Mesenchymal stem cell (in vitro differentiated cells and primary cell): ENCODE measurements at regions not wholly inside any gene's neighbourhood (a gene's known extent, or its start where the extent isn't known, plus 50 kb on each side); places are given as distances from the start of the nearest gene placed in this dataset.
A peak's percentile ranks its signal among the peaks of the same experiment; 100 is the strongest.

ENCODE experiments used
- DNase-seq: peaks from one replicate; pipeline ENCODE4 v3.0.0-alpha.2; 2013
- H2AFZ ChIP-seq: one replicate; pipeline ENCODE4 v1.6.1; 2013; ENCODE audit warnings: low read depth, mild to moderate bottlenecking, control low read depth, inconsistent platforms, low read length, moderate library complexity
- H2AK5ac ChIP-seq: 2 replicates; pipeline ENCODE4 v1.6.1; 2013; ENCODE audit warnings: low read length, moderate library complexity, mild to moderate bottlenecking, inconsistent platforms; ENCODE audit not compliant: severe bottlenecking
- H2BK120ac ChIP-seq: one replicate; pipeline ENCODE4 v1.6.1; 2013; ENCODE audit warnings: low read depth, mild to moderate bottlenecking, inconsistent platforms, low read length, moderate library complexity
- H2BK12ac ChIP-seq, 2 experiments: one replicate each; pipeline ENCODE4 v1.6.1; 2013; ENCODE audit warnings: inconsistent platforms in 2 of 2, low read length in 2 of 2, mild to moderate bottlenecking in 2 of 2, moderate library complexity in 2 of 2, control low read depth in 1 of 2
- H2BK15ac ChIP-seq: one replicate; pipeline ENCODE4 v1.6.1; 2013; ENCODE audit warnings: mild to moderate bottlenecking, low read depth, inconsistent platforms; ENCODE audit not compliant: poor library complexity, severe bottlenecking
- H2BK5ac ChIP-seq: 2 replicates; pipeline ENCODE4 v1.6.1; 2013; ENCODE audit warnings: low read depth, mild to moderate bottlenecking, low read length, control low read depth, inconsistent platforms; ENCODE audit not compliant: poor library complexity, severe bottlenecking
- H3K14ac ChIP-seq, 2 experiments: one replicate each; pipeline ENCODE4 v1.6.1; 2013; ENCODE audit warnings: inconsistent platforms in 2 of 2, low read length in 2 of 2, control low read depth in 1 of 2, mild to moderate bottlenecking in 1 of 2, moderate library complexity in 1 of 2
- H3K18ac ChIP-seq, 2 experiments: one replicate each; pipeline ENCODE4 v1.6.1; 2013; ENCODE audit warnings: inconsistent platforms in 2 of 2, low read length in 2 of 2, control low read depth in 1 of 2, low read depth in 1 of 2, mild to moderate bottlenecking in 1 of 2
- H3K23ac ChIP-seq, 2 experiments: one replicate each; pipeline ENCODE4 v1.6.1; 2013; ENCODE audit warnings: inconsistent platforms in 2 of 2, low read length in 2 of 2, mild to moderate bottlenecking in 2 of 2, moderate library complexity in 2 of 2, control low read depth in 1 of 2
- H3K27ac ChIP-seq: 2 replicates; pipeline ENCODE4 v1.5.1; 2013; ENCODE audit warnings: mild to moderate bottlenecking, moderate library complexity, low read length, control low read depth, inconsistent platforms; ENCODE audit not compliant: poor library complexity, severe bottlenecking
- H3K27me3 ChIP-seq, 2 experiments: 2 replicates each; pipeline versions ENCODE4 v1.6.1 to v1.7.0; 2013; ENCODE audit warnings: low read length in 2 of 2, mild to moderate bottlenecking in 2 of 2, moderate library complexity in 2 of 2, control low read depth in 1 of 2, inconsistent platforms in 1 of 2; ENCODE audit not compliant: control insufficient read depth in 1 of 2, insufficient read depth in 1 of 2
- H3K36me3 ChIP-seq, 2 experiments: 2 replicates each; pipeline versions ENCODE4 v1.6.1 to v1.7.0; 2013; ENCODE audit warnings: low read length in 2 of 2, control low read depth in 1 of 2, inconsistent platforms in 1 of 2, low read depth in 1 of 2, mild to moderate bottlenecking in 1 of 2; ENCODE audit not compliant: insufficient read depth in 2 of 2, control insufficient read depth in 1 of 2
- H3K4ac ChIP-seq, 2 experiments: one replicate each; pipeline ENCODE4 v1.6.1; 2013; ENCODE audit warnings: inconsistent platforms in 2 of 2, low read length in 2 of 2, mild to moderate bottlenecking in 2 of 2, moderate library complexity in 2 of 2, control low read depth in 1 of 2, low read depth in 1 of 2
- H3K4me1 ChIP-seq: 2 replicates; pipeline ENCODE4 v1.6.1; 2013; ENCODE audit warnings: low read depth, low read length, control low read depth; ENCODE audit not compliant: control insufficient read depth, insufficient read depth
- H3K4me2 ChIP-seq: 2 replicates; pipeline ENCODE4 v1.6.1; 2013; ENCODE audit warnings: low read length, mild to moderate bottlenecking, inconsistent platforms; ENCODE audit not compliant: poor library complexity, severe bottlenecking
- H3K4me3 ChIP-seq, 2 experiments: 2 replicates each; pipeline versions ENCODE4 v1.5.1 to v1.7.0; 2013; ENCODE audit warnings: low read length in 2 of 2, mild to moderate bottlenecking in 2 of 2, control low read depth in 1 of 2, low read depth in 1 of 2; ENCODE audit not compliant: insufficient read depth in 1 of 2
- H3K79me1 ChIP-seq: replicated peaks from 2 replicates; pipeline ENCODE4 v1.6.1; 2013; ENCODE audit warnings: mild to moderate bottlenecking, control low read depth, low read length, inconsistent platforms; ENCODE audit not compliant: poor library complexity, severe bottlenecking
- H3K9ac ChIP-seq: 2 replicates; pipeline ENCODE4 v1.7.0; 2013; ENCODE audit warnings: mild to moderate bottlenecking, low read length, moderate library complexity
- H3K9me3 ChIP-seq: 2 replicates; pipeline ENCODE4 v1.7.0; 2013; ENCODE audit warnings: mild to moderate bottlenecking, low read length; ENCODE audit not compliant: control insufficient read depth
- H4K8ac ChIP-seq: one replicate; pipeline ENCODE4 v1.6.1; 2013; ENCODE audit warnings: inconsistent platforms, mild to moderate bottlenecking, low read length, moderate library complexity
- H4K91ac ChIP-seq: one replicate; pipeline ENCODE4 v1.6.1; 2013; ENCODE audit warnings: mild to moderate bottlenecking, low read length, inconsistent platforms
- WGBS: methylation state at CpG from one replicate; pipeline ENCODE4 v1.1.7; 2013; ENCODE audit warnings: mixed read lengths; 5-methylcytosine and 5-hydroxymethylcytosine counted together

- H3K4me1 ChIP-seq = no peaks in the 10 kb centered on the region
- H3K36me3 ChIP-seq = no peaks in the 10 kb centered on the region
- no peaks in the 10 kb centered on the region for H3K27me3 ChIP-seq
- no peak overlapping the region for H3K4ac ChIP-seq
- WGBS = 97% methylated on average over 2 of the region's 4 CpGs
- no peak overlapping the region for H2AFZ ChIP-seq
- H2BK15ac ChIP-seq = no peak overlapping the region
- H3K4me3 ChIP-seq = no peak overlapping the region
- H2BK12ac ChIP-seq = no peak overlapping the region
- H2AK5ac ChIP-seq = no peak overlapping the region
- no peak overlapping the region for H4K91ac ChIP-seq
- no peak for DNase-seq
- no peak overlapping the region for H3K9ac ChIP-seq
- H3K4me2 ChIP-seq = no peak overlapping the region
- no peak overlapping the region for H3K23ac ChIP-seq
- no peaks in the 10 kb centered on the region for H3K79me1 ChIP-seq
- no peaks in the 10 kb centered on the region for H3K9me3 ChIP-seq
- no peak overlapping the region for H3K18ac ChIP-seq
- H2BK120ac ChIP-seq = no peak overlapping the region
- H3K27ac ChIP-seq = no peak overlapping the region
- H4K8ac ChIP-seq = no peak overlapping the region
- H2BK5ac ChIP-seq = no peak overlapping the region
- H3K14ac ChIP-seq = no peak overlapping the region
These were observed 356.2 kb upstream of the SALL1 start for GRCh38 chr16:51507286-51507685.

- DNase-seq = peak; percentile 57
- Histone ChIP-seq H3K23ac (no peak overlapping the region), H3K9ac (no peak overlapping the region), H2BK5ac (no peak overlapping the region), H2BK12ac (no peak overlapping the region), H3K4ac (no peak overlapping the region), H2AFZ (no peak overlapping the region), H3K14ac (no peak overlapping the region), H3K9me3 (no peaks in the 10 kb centered on the region), H3K79me1 (no peaks in the 10 kb centered on the region), H2BK120ac (no peak overlapping the region), H3K4me1 (no peaks in the 10 kb centered on the region), H3K27me3 (no peaks in the 10 kb centered on the region), H2AK5ac (no peak overlapping the region), H4K91ac (no peak overlapping the region), H3K36me3 (no peaks in the 10 kb centered on the region), H3K27ac (no peak overlapping the region), H3K4me3 (no peak overlapping the region), H4K8ac (no peak overlapping the region), H3K18ac (no peak overlapping the region), H2BK15ac (no peak overlapping the region), H3K4me2 (no peak overlapping the region)
- 0% methylated on average over 1 of the region's 1 CpG for WGBS
These were observed 349.2 kb upstream of the SALL1 start for GRCh38 chr16:51500306-51500705.

GRCh38 chr16:51497541-51498211, 346.6 kb upstream of the SALL1 start:
- Histone ChIP-seq H3K27me3 (no peaks in the 10 kb centered on the region), H3K4me1 (no peaks in the 10 kb centered on the region), H3K36me3 (no peaks in the 10 kb centered on the region), H2AFZ (no peak overlapping the region), H3K4me3 (no peak overlapping the region), H4K8ac (no peak overlapping the region), H2BK15ac (no peak overlapping the region), H2BK5ac (no peak overlapping the region), H2BK120ac (no peak overlapping the region), H3K9ac (no peak overlapping the region), H3K18ac (no peak overlapping the region), H3K23ac (no peak overlapping the region), H3K79me1 (no peaks in the 10 kb centered on the region), H3K4ac (no peak overlapping the region), H3K4me2 (no peak overlapping the region), H3K14ac (no peak overlapping the region), H3K27ac (no peak overlapping the region), H2BK12ac (no peak overlapping the region), H2AK5ac (no peak overlapping the region), H4K91ac (no peak overlapping the region), H3K9me3 (no peaks in the 10 kb centered on the region)
- 71% methylated on average over 1 of the region's 2 CpGs for WGBS
- no peak for DNase-seq

DNA sequence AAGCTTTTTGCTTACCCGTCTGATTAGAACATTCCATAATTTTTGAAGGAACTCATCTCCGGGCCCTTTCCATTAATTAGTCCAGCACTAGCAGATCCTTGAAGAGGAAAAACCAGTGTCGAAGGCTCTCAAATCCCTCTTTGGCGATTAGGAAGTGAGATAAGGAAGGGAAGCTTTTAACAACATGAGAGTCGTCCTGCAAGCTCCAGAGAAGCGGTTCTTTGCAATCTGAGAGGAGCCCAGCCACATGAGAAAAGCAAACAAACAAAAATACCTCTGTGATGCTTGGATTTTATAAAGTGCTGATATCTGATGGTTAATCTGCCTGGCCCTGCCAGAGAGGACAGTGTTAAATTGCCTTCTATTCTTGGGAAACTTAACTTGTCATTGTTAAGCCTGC, 339.8 kb upstream of the SALL1 start:
- no peak overlapping the region for H2AK5ac ChIP-seq
- peak; percentile 5 for DNase-seq
- no peak overlapping the region for H3K23ac ChIP-seq
- H3K27ac ChIP-seq = no peak overlapping the region
- no peak overlapping the region for H3K4ac ChIP-seq
- H3K4me2 ChIP-seq = no peak overlapping the region
- H3K9me3 ChIP-seq = peaks cover 1% of the 10 kb centered on the region
- H2BK15ac ChIP-seq = no peak overlapping the region
- H4K91ac ChIP-seq = no peak overlapping the region
- H3K14ac ChIP-seq = no peak overlapping the region
- H3K36me3 ChIP-seq = no peaks in the 10 kb centered on the region
- H3K4me3 ChIP-seq = no peak overlapping the region
- H3K9ac ChIP-seq = no peak overlapping the region
- H4K8ac ChIP-seq = no peak overlapping the region
- H3K27me3 ChIP-seq = no peaks in the 10 kb centered on the region
- no peak overlapping the region for H2BK12ac ChIP-seq
- H2AFZ ChIP-seq = no peak overlapping the region
- no peak overlapping the region for H2BK120ac ChIP-seq
- H3K4me1 ChIP-seq = no peaks in the 10 kb centered on the region
- no peak overlapping the region for H3K18ac ChIP-seq
- no peaks in the 10 kb centered on the region for H3K79me1 ChIP-seq
- whole genome bisulfite sequencing = 13% methylated on average over 6 of the region's 6 CpGs
- H2BK5ac ChIP-seq = no peak overlapping the region
